Upper lobe of left lung (tissue), 4 donors: ENCODE measurements at regions not wholly inside any gene's neighbourhood (a gene's known extent, or its start where the extent isn't known, plus 50 kb on each side); places are given as distances from the start of the nearest gene placed in this dataset.

Experiments
- EP300 ChIP-seq, 4 donors: sonication (generic); formaldehyde crosslinking; IDR thresholded peaks; one replicate each; pipeline ENCODE4 v1.5.1; 2017; ENCODE audit warnings: antibody characterized with exemption in 4 of 4, control low read depth in 2 of 4
- POLR2A ChIP-seq, 4 donors: fragments of 450-650 bp; IDR thresholded peaks; one replicate each; pipeline ENCODE4 v1.5.1; 2016 to 2017; ENCODE audit warnings: antibody characterized with exemption in 4 of 4, mild to moderate bottlenecking in 2 of 4
- POLR2AphosphoS5 ChIP-seq, 2 donors: sonication (generic); formaldehyde crosslinking; IDR thresholded peaks; one replicate each; pipeline ENCODE4 v1.5.1; 2017; ENCODE audit warnings: antibody characterized with exemption in 2 of 2
- TF ChIP-seq, protein P1 (sequence below), 6 experiments: fragments of 450-650 bp in 4 of 6; fragments of 200-600 bp in 2 of 6; sonication (generic) in 2 of 6; IDR thresholded peaks; one replicate each; pipeline ENCODE4 v1.5.1; 2016 to 2019; ENCODE audit warnings: antibody characterized with exemption in 6 of 6

- TF ChIP-seq, protein P1, sequence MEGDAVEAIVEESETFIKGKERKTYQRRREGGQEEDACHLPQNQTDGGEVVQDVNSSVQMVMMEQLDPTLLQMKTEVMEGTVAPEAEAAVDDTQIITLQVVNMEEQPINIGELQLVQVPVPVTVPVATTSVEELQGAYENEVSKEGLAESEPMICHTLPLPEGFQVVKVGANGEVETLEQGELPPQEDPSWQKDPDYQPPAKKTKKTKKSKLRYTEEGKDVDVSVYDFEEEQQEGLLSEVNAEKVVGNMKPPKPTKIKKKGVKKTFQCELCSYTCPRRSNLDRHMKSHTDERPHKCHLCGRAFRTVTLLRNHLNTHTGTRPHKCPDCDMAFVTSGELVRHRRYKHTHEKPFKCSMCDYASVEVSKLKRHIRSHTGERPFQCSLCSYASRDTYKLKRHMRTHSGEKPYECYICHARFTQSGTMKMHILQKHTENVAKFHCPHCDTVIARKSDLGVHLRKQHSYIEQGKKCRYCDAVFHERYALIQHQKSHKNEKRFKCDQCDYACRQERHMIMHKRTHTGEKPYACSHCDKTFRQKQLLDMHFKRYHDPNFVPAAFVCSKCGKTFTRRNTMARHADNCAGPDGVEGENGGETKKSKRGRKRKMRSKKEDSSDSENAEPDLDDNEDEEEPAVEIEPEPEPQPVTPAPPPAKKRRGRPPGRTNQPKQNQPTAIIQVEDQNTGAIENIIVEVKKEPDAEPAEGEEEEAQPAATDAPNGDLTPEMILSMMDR (IDR thresholded peaks at IDR 0.05) = no peak
- TF ChIP-seq EP300 (IDR thresholded peaks at IDR 0.05) = no peak
- no peak for TF ChIP-seq POLR2AphosphoS5 (IDR thresholded peaks at IDR 0.05)
- no peak for TF ChIP-seq POLR2A (IDR thresholded peaks at IDR 0.05)
Measured at GRCh38 chr9:84107081-84107480, 126.5 kb downstream of the RMI1 start.
